ENCODE measurements at regions not wholly inside any gene's neighbourhood (a gene's known extent, or its start where the extent isn't known, plus 50 kb on each side); places are given as distances from the start of the nearest gene placed in this dataset.
A peak's percentile ranks its signal among the peaks of the same experiment; 100 is the strongest.
"Not testable (repeated sequence)": the region's sequence is repeated elsewhere in the genome, so short reads cannot be mapped to it uniquely, and the experiment has no call there.

GRCh38 chr4:64807821-64808220, 398.6 kb upstream of the TECRL start:
- no peak overlapping the region for H3K4ac ChIP-seq (ENCODE audit: low read depth, low read length)
- no peak overlapping the region for H3K4me2 ChIP-seq (ENCODE audit: low read length)
- no peaks in the 10 kb centered on the region for H3K36me3 ChIP-seq (ENCODE audit: control insufficient read depth, insufficient read depth, low read length)
- H2BK120ac ChIP-seq (ENCODE audit: low read depth, low read length): no peak overlapping the region
- H3K79me2 ChIP-seq (ENCODE audit: control insufficient read depth, insufficient read depth, low read length): no peaks in the 10 kb centered on the region
- no peak overlapping the region for H3K4me3 ChIP-seq (ENCODE audit: low read length)
- H3K23ac ChIP-seq (ENCODE audit: low read length): no peak overlapping the region
- H2BK5ac ChIP-seq (ENCODE audit: low read length): no peak overlapping the region
- H3K27ac ChIP-seq (ENCODE audit: low read depth, low read length): no peak overlapping the region
- H2BK15ac ChIP-seq (replicated peaks; ENCODE audit: low read depth): peak overlapping the region; percentile 57
- H3K9ac ChIP-seq (ENCODE audit: low read length): no peak overlapping the region
- no peak overlapping the region for H3K18ac ChIP-seq (ENCODE audit: low read length)
- H3K56ac ChIP-seq (ENCODE audit: low read length): no peak overlapping the region
- no peaks in the 10 kb centered on the region for H3K79me1 ChIP-seq (ENCODE audit: low read length)
- WGBS (ENCODE audit: extremely low coverage, insufficient coverage, low lambda C conversion rate): no CpG with 5 or more reads among the region's 2 CpGs
- H4K5ac ChIP-seq (ENCODE audit: low read length): no peak overlapping the region
- H3K4me1 ChIP-seq (ENCODE audit: control insufficient read depth, low read depth, low read length): no peaks in the 10 kb centered on the region
- H2AK5ac ChIP-seq (ENCODE audit: low read length): no peak overlapping the region
- no peak for DNase-seq
- H4K8ac ChIP-seq (ENCODE audit: low read depth, low read length): no peak overlapping the region
- H3K27me3 ChIP-seq (ENCODE audit: insufficient read depth, low read length, poor library complexity): no peaks in the 10 kb centered on the region

- DNase-seq: peak; percentile 5
These were observed 390.5 kb upstream of the TECRL start for GRCh38 chr4:64799751-64800150.

GRCh38 chr4:64798828-64799227, 389.6 kb upstream of the TECRL start:
- not testable (repeated sequence) for H3K27me3 ChIP-seq (ENCODE audit: insufficient read depth, low read length, poor library complexity); H4K8ac ChIP-seq (ENCODE audit: low read depth, low read length); H2BK5ac ChIP-seq (ENCODE audit: low read length); H3K79me1 ChIP-seq (ENCODE audit: low read length); H4K5ac ChIP-seq (ENCODE audit: low read length); H3K23ac ChIP-seq (ENCODE audit: low read length); DNase-seq; H3K4me3 ChIP-seq (ENCODE audit: low read length); H2BK15ac ChIP-seq (replicated peaks; ENCODE audit: low read depth); H2AK5ac ChIP-seq (ENCODE audit: low read length); H3K9ac ChIP-seq (ENCODE audit: low read length); H3K4me2 ChIP-seq (ENCODE audit: low read length); H3K27ac ChIP-seq (ENCODE audit: low read depth, low read length); H3K36me3 ChIP-seq (ENCODE audit: control insufficient read depth, insufficient read depth, low read length); H3K4ac ChIP-seq (ENCODE audit: low read depth, low read length); H2BK120ac ChIP-seq (ENCODE audit: low read depth, low read length); H3K18ac ChIP-seq (ENCODE audit: low read length); H3K4me1 ChIP-seq (ENCODE audit: control insufficient read depth, low read depth, low read length); H3K56ac ChIP-seq (ENCODE audit: low read length); H3K79me2 ChIP-seq (ENCODE audit: control insufficient read depth, insufficient read depth, low read length)
- WGBS (ENCODE audit: extremely low coverage, insufficient coverage, low lambda C conversion rate): no CpG with 5 or more reads among the region's 4 CpGs

More at GRCh38 chr4:64799751-64800150, 390.5 kb upstream of the TECRL start:
- Histone ChIP-seq H3K4ac (ENCODE audit: low read depth, low read length) (no peak overlapping the region), H3K79me1 (ENCODE audit: low read length) (no peaks in the 10 kb centered on the region), H2BK15ac (replicated peaks; ENCODE audit: low read depth) (no peak overlapping the region), H3K23ac (ENCODE audit: low read length) (no peak overlapping the region), H3K4me2 (ENCODE audit: low read length) (no peak overlapping the region), H3K4me1 (ENCODE audit: control insufficient read depth, low read depth, low read length) (no peaks in the 10 kb centered on the region), H3K4me3 (ENCODE audit: low read length) (no peak overlapping the region), H3K18ac (ENCODE audit: low read length) (no peak overlapping the region), H2BK120ac (ENCODE audit: low read depth, low read length) (no peak overlapping the region), H3K79me2 (ENCODE audit: control insufficient read depth, insufficient read depth, low read length) (no peaks in the 10 kb centered on the region), H2BK5ac (ENCODE audit: low read length) (no peak overlapping the region), H2AK5ac (ENCODE audit: low read length) (no peak overlapping the region), H4K5ac (ENCODE audit: low read length) (no peak overlapping the region), H3K27me3 (ENCODE audit: insufficient read depth, low read length, poor library complexity) (no peaks in the 10 kb centered on the region), H4K8ac (ENCODE audit: low read depth, low read length) (no peak overlapping the region), H3K27ac (ENCODE audit: low read depth, low read length) (no peak overlapping the region), H3K56ac (ENCODE audit: low read length) (no peak overlapping the region), H3K9ac (ENCODE audit: low read length) (no peak overlapping the region), H3K36me3 (ENCODE audit: control insufficient read depth, insufficient read depth, low read length) (no peaks in the 10 kb centered on the region)
- no CpG with 5 or more reads among the region's 7 CpGs for WGBS (ENCODE audit: extremely low coverage, insufficient coverage, low lambda C conversion rate)

- Histone ChIP-seq H2BK5ac (ENCODE audit: low read length) (no peak overlapping the region), H3K18ac (ENCODE audit: low read length) (no peak overlapping the region), H3K56ac (ENCODE audit: low read length) (no peak overlapping the region), H2AK5ac (ENCODE audit: low read length) (no peak overlapping the region), H3K27ac (ENCODE audit: low read depth, low read length) (no peak overlapping the region), H3K4ac (ENCODE audit: low read depth, low read length) (no peak overlapping the region), H3K4me3 (ENCODE audit: low read length) (no peak overlapping the region), H2BK120ac (ENCODE audit: low read depth, low read length) (no peak overlapping the region), H3K27me3 (ENCODE audit: insufficient read depth, low read length, poor library complexity) (no peaks in the 10 kb centered on the region), H3K4me2 (ENCODE audit: low read length) (no peak overlapping the region), H4K8ac (ENCODE audit: low read depth, low read length) (no peak overlapping the region), H3K36me3 (ENCODE audit: control insufficient read depth, insufficient read depth, low read length) (no peaks in the 10 kb centered on the region), H3K4me1 (ENCODE audit: control insufficient read depth, low read depth, low read length) (no peaks in the 10 kb centered on the region), H3K79me2 (ENCODE audit: control insufficient read depth, insufficient read depth, low read length) (no peaks in the 10 kb centered on the region), H3K23ac (ENCODE audit: low read length) (no peak overlapping the region), H3K9ac (ENCODE audit: low read length) (no peak overlapping the region), H4K5ac (ENCODE audit: low read length) (no peak overlapping the region), H3K79me1 (ENCODE audit: low read length) (no peaks in the 10 kb centered on the region), H2BK15ac (replicated peaks; ENCODE audit: low read depth) (no peak overlapping the region)
- no CpG with 5 or more reads among the region's 2 CpGs for WGBS (ENCODE audit: extremely low coverage, insufficient coverage, low lambda C conversion rate)
- DNase-seq: no peak
These were observed 387.3 kb upstream of the TECRL start for GRCh38 chr4:64796581-64796980.

GRCh38 chr4:64784125-64784524, 374.9 kb upstream of the TECRL start:
- peak; percentile 41 for DNase-seq
- WGBS (ENCODE audit: extremely low coverage, insufficient coverage, low lambda C conversion rate): no CpG with 5 or more reads among the region's 1 CpG
- Histone ChIP-seq H3K4ac (ENCODE audit: low read depth, low read length) (no peak overlapping the region), H3K56ac (ENCODE audit: low read length) (no peak overlapping the region), H2BK15ac (replicated peaks; ENCODE audit: low read depth) (no peak overlapping the region), H3K4me1 (ENCODE audit: control insufficient read depth, low read depth, low read length) (no peaks in the 10 kb centered on the region), H3K9ac (ENCODE audit: low read length) (no peak overlapping the region), H3K79me1 (ENCODE audit: low read length) (no peaks in the 10 kb centered on the region), H4K5ac (ENCODE audit: low read length) (no peak overlapping the region), H3K36me3 (ENCODE audit: control insufficient read depth, insufficient read depth, low read length) (no peaks in the 10 kb centered on the region), H2AK5ac (ENCODE audit: low read length) (no peak overlapping the region), H3K27ac (ENCODE audit: low read depth, low read length) (no peak overlapping the region), H2BK120ac (ENCODE audit: low read depth, low read length) (no peak overlapping the region), H3K4me2 (ENCODE audit: low read length) (no peak overlapping the region), H3K18ac (ENCODE audit: low read length) (no peak overlapping the region), H2BK5ac (ENCODE audit: low read length) (no peak overlapping the region), H3K79me2 (ENCODE audit: control insufficient read depth, insufficient read depth, low read length) (no peaks in the 10 kb centered on the region), H4K8ac (ENCODE audit: low read depth, low read length) (peak overlapping the region; percentile 39), H3K23ac (ENCODE audit: low read length) (no peak overlapping the region), H3K4me3 (ENCODE audit: low read length) (no peak overlapping the region), H3K27me3 (ENCODE audit: insufficient read depth, low read length, poor library complexity) (no peaks in the 10 kb centered on the region)

- Histone ChIP-seq H3K27me3 (ENCODE audit: insufficient read depth, low read length, poor library complexity) (no peaks in the 10 kb centered on the region), H3K79me2 (ENCODE audit: control insufficient read depth, insufficient read depth, low read length) (no peaks in the 10 kb centered on the region), H4K8ac (ENCODE audit: low read depth, low read length) (no peak overlapping the region), H2AK5ac (ENCODE audit: low read length) (no peak overlapping the region), H3K18ac (ENCODE audit: low read length) (no peak overlapping the region), H3K4me1 (ENCODE audit: control insufficient read depth, low read depth, low read length) (no peaks in the 10 kb centered on the region), H3K4ac (ENCODE audit: low read depth, low read length) (no peak overlapping the region), H3K4me3 (ENCODE audit: low read length) (no peak overlapping the region), H3K27ac (ENCODE audit: low read depth, low read length) (no peak overlapping the region), H2BK120ac (ENCODE audit: low read depth, low read length) (no peak overlapping the region), H2BK15ac (replicated peaks; ENCODE audit: low read depth) (no peak overlapping the region), H3K9ac (ENCODE audit: low read length) (no peak overlapping the region), H3K4me2 (ENCODE audit: low read length) (no peak overlapping the region), H3K79me1 (ENCODE audit: low read length) (no peaks in the 10 kb centered on the region), H3K56ac (ENCODE audit: low read length) (no peak overlapping the region), H4K5ac (ENCODE audit: low read length) (no peak overlapping the region), H3K23ac (ENCODE audit: low read length) (no peak overlapping the region), H2BK5ac (ENCODE audit: low read length) (no peak overlapping the region), H3K36me3 (ENCODE audit: control insufficient read depth, insufficient read depth, low read length) (no peaks in the 10 kb centered on the region)
- DNase-seq: peak; percentile 34
- no CpG with 5 or more reads among the region's 3 CpGs for WGBS (ENCODE audit: extremely low coverage, insufficient coverage, low lambda C conversion rate)
These were observed 372.6 kb upstream of the TECRL start for GRCh38 chr4:64781737-64782326.
